NCI-H345 (cell line): ENCODE measurements at regions not wholly inside any gene's neighbourhood (a gene's known extent, or its start where the extent isn't known, plus 50 kb on each side); places are given as distances from the start of the nearest gene placed in this dataset.
A peak's percentile ranks its signal among the peaks of the same experiment; 100 is the strongest.

Experiments
- DNase-seq: peaks from one replicate; lab custom pipeline; 2025; lab: John Stamatoyannopoulos, UW

DNA sequence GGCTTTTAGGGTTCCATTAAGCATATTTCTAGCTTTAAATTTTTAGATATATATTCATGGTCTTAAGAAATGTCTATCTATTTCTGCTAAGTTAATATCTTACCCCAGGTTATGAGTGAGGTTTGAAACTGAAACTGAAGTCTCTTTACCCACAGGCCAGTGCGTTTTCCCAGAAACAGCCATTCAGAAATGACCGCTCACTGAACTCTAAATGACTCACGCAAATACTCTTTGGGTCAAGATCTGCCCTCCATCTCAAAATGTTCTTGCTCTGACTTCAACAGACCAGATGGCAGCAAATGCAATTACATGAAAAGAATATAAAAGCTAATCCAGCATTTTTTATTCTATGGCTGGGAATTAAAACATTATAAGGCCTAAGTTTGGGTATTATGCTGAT, 315.2 kb downstream of the TDRD15 start:
- no peak for DNase-seq

GRCh38 chr2:21441442-21441841, 317.7 kb downstream of the TDRD15 start:
- peak; percentile 14 for DNase-seq

DNA sequence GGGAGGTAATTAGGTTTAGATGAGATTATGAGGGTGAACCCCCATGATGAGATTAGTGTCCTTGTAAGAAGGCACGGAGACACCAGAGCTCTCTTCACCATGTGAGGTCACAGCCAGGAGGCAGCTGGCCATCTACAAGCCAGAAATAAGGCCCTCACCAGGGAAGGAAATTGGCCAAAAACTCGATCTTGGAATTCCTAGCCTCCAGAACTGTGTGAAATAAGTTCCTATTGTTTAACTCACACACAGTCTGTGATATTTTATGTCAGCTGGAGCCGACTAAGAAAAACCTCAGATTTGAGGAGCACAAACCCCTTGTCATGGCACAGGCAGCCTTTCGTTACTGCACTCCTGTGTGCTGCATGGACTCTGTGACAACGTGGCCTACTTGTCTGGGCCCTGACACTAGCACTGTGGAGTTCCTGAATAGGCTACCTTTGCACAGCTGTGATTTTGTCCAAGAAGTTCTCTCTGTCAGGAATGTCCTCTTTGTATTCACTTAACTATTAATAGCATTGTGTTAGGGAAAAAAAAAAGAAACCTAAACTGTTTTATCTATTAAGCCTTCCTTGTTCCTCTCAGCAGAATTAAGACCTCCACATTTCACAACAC, 319.8 kb downstream of the TDRD15 start:
- DNase-seq: no peak

- no peak for DNase-seq
Observed at GRCh38 chr2:21449881-21450280, 326.1 kb downstream of the TDRD15 start.

DNA sequence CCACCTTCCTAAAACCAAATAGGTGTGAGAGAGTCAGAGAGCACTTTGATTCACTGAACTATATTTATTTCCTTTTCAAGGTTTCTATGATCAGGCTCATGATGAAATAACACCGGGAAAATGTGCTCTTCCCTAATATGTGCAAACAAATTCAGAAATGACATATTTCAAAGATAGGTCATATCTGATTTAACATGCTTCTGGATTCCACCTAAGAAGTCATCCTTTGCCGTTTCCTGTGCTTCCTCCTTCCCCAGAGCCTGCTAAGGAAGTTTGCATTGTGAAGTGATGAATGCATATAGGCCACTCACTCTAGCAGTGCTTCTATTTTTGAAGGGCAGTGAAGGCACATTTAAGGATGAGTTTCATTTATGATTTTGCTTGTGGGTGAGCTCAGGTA, 327.6 kb downstream of the TDRD15 start:
- no peak for DNase-seq

DNA sequence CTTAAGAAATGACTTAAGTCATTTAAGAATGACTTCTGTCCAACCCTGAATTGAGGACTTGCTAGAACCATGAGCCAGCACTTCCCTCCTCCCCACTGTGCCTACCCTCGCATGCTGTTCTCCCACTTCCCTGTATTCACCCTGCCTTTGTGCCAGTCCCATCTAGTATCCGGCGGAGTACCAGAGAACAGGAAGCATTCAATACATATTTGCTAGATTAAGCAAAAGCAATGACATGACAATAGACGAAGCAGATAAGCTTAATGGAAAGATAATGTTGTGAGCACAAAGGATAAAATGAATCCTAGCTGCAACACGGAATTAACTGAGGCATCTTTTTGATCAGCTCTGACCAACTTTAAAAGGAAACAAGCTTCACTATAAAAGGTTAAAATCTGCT, 328.5 kb downstream of the TDRD15 start:
- DNase-seq: no peak

DNA sequence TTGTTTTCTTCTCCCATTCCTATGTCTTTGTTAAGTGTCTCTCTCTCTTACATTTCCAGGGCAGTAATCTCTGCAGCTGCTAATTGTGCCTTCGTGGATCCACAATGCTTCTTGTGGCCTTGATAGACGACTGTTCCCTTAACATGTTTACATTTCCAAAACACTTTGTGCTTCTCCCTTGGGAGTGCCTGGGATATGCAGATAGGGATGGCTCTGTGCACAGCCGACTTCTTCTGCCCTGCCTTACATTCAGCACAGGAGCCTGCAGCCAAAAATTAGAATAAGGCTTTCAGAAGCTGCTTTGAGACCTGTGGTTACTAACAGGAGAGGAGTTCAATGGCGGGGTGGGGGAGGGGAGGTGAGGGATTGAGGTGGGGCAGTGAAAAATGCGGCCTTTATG, 328.9 kb downstream of the TDRD15 start:
- peak; percentile 85 for DNase-seq

DNA sequence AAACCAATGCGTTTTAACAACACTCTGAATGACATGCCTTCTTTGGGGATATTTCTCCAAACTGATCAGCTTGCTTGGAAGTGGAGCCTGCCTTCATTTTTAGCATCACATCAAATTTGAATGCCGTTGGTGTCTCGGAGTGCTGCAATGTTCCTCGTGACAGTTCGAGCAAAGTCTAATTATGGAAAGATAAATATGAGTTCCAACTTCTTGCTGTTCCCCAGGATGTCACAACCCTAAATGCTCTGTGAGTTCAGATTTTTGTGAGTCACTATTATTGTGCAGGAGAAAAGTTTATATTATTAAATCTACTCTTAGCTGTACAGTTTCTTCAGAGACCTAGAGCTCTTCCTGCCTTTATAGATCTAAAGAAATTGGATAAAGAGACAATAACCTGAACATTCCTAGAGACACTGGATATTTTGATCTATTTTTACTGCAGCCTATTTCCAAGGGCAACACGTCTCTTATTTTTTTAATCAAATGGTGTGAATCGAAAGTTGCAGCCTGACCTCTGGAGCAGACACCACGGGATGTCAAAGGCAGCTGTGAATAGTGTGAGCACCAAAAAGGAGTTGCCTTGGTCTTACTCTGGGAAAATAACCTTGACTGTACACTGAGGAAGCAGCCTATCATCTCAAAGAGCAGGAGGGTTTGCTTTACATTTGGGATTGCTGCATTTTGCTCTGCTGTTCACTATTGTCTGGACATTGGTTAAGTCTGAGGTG, 330.1 kb downstream of the TDRD15 start:
- no peak for DNase-seq

GRCh38 chr2:21454839-21455238, 331.1 kb downstream of the TDRD15 start:
- DNase-seq: no peak

GRCh38 chr2:21461754-21462240, 338.0 kb downstream of the TDRD15 start:
- no peak for DNase-seq

DNA sequence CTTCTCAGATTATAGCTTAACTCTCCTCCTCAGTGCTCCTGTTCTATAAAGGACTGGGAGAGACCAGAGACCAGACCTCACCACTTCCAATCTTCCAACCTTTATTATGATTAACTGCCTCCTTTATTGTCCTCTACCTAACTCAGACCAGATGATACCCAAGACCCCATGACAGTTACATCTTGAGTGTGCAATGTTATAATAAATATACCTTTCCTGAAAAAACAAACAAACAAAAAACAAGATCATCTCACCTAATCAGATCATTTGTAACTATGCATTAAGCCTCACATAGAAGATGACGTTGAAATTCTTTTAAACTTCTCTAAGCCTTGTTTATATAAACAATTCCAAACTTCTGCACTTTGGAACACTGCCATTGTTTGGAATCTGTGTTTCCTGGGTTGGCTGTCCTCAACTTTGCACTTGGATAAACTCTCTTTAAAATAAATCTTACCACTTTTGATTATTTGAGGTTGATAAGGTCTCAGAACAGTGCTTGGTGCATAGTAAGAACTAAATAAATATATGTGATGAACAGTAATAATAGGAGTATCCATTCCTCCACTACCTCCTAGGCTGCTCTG, 342.7 kb downstream of the TDRD15 start:
- no peak for DNase-seq

- DNase-seq: no peak
Observed at GRCh38 chr2:21467280-21467818, 343.6 kb downstream of the TDRD15 start.

GRCh38 chr2:21467910-21468309, 344.1 kb downstream of the TDRD15 start:
- DNase-seq: no peak

DNA sequence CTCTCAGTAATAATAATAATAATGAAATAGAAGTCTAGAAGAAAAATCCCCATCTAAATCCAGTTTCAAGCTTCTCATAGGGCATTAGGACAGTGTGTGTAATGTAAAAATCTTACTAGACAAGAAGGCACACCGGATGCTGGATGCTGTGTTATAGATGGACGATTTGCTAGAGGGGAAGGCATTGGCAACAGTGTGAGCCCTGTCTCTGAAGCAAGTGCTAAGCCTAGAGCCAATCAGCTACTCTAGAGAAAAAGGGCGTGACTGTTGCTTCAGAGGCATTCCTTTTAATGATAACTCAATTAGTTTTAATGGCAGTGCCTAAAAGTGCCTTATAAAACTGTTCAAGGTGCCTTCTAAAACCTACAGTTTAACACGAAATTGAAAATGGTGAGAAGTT, 344.9 kb downstream of the TDRD15 start:
- DNase-seq: no peak

GRCh38 chr2:21469158-21469557, 345.4 kb downstream of the TDRD15 start:
- no peak for DNase-seq

- DNase-seq: no peak
Observed at GRCh38 chr2:21469564-21469963, 345.8 kb downstream of the TDRD15 start.

DNA sequence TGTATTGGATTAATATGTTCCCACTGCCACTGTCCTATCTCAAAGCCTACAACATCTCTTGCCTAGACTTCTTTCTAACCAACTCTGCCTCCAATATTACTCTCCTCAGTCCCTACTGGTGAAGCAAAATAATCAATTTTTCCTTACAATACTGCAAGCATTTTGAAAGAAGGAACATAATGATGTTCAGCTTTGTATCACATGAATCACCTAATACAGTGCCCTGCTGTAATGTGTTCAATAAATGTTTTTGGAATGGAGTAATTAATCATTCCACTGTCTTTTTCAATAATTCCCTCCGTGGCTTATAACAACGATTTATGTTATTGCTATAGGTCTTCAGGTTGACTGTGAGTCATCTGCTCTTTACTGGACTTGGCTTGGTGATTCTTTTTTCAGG, 356.4 kb downstream of the TDRD15 start:
- DNase-seq: no peak

GRCh38 chr2:21484643-21485042, 360.9 kb downstream of the TDRD15 start:
- no peak for DNase-seq

GRCh38 chr2:21486445-21486844, 362.7 kb downstream of the TDRD15 start:
- no peak for DNase-seq

- no peak for DNase-seq
Observed at GRCh38 chr2:21489080-21489479, 365.3 kb downstream of the TDRD15 start.

GRCh38 chr2:21498016-21498415, 374.2 kb downstream of the TDRD15 start:
- no peak for DNase-seq

- no peak for DNase-seq
Observed at GRCh38 chr2:21500401-21500945, 376.7 kb downstream of the TDRD15 start.
